HG03139 (cell line): ENCODE measurements at regions not wholly inside any gene's neighbourhood (a gene's known extent, or its start where the extent isn't known, plus 50 kb on each side); places are given as distances from the start of the nearest gene placed in this dataset.

Source experiments
- ATAC-seq: cut with Tn5 transposase; IDR thresholded peaks from one replicate; pipeline ENCODE4 v1.9.1; 2021; ENCODE audit not compliant: unreplicated experiment

DNA sequence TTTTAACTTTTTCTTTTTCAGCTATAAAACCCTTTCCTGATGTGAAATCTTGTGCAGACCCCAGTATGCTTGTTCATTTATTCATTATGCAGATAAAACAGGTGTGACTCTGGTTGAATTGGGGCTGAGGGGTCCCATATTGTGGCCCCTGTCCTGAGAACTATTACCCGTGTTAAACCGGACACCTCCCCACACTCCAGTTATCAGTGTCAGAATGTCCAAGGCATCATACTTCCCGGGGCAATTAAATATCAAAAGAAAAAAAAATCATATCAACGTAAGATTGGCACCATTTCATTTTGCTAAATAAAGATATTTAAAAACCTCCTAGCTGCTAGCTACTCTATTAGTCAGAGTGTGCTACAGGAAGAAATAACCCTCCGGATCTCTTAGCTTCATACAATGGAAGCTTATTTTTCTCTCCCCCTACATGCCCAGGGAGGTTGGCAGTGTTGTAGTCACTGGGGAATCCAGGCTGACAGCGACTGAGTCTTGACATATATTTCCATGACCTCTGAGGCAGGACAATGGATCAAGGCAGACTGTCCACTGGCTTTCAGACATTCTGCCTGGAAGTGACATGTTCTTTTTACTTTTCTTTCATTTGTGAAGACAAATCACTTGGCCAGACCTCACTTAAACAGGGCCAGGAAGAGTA is 170.0 kb downstream of the SEC61B start:
- no peak for ATAC-seq

DNA sequence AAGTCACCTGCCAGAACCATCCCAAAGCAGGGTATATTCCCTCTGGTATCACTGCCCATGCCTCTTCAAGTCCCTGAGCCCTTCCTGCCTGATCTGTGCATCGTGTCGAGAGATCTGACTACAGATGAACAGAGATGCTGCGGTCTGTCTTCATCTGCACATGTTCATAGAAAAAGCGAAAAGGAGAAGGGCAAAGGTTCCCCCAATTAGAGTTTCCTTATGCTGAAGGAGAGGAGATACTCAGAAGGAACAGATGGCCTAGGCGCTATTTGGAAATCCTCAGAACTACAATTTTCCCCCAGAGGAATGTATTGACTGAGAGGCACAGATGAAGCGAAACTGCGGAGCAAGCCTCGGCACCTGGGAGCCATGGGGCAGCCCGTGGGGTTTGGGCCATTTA is 170.9 kb downstream of the SEC61B start:
- no peak for ATAC-seq

DNA sequence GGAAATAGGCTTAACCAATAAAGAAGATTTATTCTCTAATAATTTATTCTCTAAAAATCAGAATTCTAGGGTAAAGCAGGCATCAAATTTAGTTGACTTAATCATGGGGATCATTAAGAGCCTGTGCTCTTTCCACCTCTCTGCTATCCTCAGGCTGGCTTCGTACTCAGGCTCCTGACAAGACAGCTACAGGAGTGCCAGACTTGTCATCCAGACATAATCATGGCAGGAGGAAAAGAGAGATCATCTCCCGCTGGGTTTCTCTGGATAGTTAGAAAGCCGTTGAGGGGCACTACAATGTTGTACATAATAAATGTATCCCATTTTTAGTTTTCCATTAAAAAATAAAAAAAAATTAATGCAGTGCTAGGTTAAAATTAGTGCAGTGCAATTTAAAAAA is 171.9 kb downstream of the SEC61B start:
- no peak for ATAC-seq

DNA sequence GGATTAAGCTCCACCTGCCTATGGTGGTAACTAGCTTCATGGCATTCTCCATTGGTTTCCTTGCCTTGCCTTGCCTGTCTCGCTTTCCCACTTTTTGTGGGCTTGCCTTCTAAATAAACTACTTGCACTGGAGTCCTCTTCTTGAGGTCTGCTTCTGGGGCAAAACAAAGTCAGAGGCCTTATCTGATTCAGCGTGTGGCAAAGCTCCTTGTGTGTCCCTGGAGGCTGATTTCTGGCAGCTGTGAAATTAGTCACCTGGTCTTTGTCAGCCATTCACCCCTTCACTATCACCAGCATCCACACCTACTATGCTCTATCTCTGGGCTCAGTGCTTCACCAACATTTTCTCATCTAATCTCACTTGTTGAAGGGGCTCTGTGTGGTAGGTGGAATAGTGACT is 176.2 kb downstream of the SEC61B start:
- ATAC-seq, result no peak

DNA sequence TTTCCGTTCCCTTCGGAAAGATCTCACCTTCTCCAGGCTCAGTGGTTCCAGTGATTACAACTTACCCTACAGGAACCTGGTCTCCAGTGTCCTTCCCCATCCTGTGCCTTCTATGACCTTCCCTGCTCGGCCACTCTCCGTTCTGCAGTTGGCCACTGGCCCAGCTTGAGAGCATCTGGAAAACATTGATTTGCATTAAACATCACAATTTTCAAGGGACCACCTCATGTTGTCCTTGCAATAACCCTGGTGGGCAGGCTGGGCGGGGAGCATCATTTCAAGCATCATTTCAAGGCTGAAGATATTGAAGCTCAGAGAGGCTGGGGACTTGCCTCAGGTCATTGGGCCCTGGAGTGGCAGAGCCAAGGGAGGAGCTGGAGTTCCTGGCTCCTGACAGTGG is 177.4 kb downstream of the SEC61B start:
- no peak for ATAC-seq

DNA sequence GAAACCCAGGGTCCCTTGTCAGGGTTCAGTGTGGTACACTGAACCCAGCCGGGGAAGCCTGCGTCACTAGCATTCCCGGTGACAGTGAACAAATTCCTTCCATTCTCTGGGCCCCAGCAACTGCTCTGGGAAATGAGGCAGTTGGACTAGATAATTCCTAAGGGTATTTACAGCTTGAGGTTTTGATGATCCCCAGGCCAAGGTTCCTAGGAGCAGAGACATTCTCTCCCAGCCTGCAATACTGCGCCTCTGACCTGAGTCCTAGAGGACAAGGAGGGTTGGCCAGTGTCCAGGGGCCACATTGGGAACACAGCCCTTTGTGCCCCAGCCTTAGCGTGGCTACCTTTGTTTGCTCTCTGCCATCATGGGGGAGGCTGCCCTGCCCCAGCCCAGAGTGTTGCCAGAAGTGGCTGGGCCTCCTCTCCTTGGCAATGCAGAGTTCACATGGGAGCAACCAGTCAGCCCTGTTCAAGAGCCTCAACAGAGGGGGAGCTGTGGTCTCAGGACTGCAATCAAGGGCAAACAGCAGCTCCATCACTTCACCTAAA is 178.2 kb downstream of the SEC61B start:
- no peak for ATAC-seq

DNA sequence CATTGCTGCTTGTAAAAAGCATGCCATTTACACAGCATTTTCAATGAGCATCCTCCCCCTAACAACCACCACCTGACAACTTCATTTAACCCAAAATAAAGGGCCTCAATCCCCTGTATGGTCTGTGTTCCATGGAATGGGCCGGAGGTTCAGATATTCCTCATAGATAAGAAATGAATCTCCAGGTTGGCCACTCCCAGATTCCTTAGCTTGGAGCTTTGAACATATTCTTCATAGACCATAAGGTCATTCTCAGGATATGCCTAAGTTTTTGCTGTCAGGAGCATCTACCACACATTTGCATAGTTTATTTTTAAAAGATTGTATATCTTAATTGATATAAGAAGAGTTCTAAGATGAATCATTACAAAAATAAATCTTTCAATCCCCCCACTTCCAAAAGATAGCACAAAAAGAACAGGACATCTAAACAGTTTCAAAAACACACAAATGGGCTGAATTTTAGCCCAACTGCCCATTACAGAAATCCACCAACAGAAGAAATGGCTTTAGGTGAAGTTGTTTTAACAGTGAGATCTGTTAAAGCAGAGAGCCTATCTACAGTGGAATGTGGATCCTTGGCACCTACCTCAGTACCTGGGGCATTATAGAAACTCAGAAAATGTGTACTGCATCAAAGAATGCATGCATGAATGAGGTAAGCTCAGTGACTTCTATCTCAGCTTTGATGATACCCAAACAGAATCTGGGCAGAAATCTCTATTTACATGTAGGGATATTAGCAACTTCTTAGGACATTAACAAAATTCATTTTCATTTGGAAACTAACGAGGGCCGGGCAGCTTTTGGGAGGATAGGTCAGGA is 179.8 kb downstream of the SEC61B start:
- no peak for ATAC-seq

DNA sequence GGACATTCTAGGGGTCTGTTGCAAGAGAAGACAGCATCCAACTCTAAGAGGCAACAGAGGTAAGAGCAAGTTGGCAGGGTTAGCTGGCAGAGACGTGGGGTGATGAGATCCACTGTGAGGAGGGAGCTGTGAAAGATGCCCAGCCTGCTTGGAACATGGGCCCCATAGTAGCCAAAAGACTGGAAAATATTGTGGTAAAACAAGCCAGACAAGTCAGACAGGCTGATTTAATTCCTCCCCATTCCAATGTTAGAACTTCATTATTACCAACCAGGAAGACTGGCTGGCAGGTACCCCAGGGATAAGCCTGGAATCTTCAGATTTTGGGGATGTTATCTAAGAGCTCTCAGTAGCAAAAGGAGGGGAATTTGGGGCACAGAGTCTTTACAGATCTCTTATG is 181.3 kb downstream of the SEC61B start:
- no peak for ATAC-seq

DNA sequence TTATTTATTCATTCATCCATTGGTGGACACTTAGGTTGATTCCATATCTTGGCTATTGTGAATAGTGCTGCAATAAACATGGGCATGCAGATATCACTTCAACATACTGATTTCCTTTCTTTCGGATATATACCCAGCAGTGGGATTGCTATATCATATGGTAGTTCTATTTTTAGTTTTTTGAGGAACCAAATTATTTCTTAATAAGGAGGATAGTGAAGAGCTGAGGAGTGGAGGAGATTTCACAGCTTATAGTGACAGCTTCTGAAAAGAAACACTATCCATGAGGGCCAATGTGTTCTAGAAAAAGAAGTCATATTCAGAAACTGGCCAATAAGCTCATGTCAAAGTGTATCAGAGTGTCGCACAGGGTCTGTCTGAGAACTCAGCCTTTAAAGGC is 183.3 kb downstream of the SEC61B start:
- no peak for ATAC-seq

DNA sequence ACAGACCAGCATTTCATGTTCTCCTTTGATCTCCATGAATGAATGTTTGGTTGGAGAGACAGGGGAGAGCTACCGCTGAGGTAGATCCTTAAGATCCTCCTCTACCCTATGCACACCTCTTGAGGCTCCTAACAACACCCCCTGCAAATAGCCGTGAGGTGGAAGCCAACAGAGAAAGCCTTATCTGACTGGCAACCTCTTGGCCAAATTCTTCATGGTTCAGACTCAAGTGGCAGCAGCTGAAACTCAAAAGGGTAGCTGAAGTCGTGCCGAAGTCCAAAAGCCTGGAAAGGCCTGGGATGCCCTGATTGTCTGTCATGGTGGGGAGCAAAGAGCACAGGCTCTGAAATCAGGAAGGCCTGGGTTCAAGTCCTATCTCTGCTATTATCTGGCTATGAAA is 184.9 kb downstream of the SEC61B start:
- no peak for ATAC-seq

DNA sequence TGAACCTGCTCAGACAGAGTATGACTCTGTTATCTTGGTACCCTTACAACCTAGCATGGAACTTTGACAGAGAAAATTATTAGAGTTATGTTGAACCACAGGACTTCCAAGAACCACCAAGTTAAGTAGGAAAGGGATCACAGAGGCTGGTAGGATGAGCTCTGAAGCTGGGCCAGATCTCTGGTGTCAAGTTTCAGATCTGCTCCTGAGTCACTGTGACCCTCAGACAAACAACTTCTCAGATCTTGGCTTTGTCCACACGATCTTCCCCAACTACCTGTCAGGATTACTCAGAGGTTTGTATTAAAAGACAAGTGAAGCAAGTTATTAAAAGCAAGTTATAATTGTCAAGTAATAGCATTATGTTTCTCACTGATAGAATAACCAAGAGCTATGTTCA is 189.0 kb downstream of the SEC61B start:
- no peak for ATAC-seq

DNA sequence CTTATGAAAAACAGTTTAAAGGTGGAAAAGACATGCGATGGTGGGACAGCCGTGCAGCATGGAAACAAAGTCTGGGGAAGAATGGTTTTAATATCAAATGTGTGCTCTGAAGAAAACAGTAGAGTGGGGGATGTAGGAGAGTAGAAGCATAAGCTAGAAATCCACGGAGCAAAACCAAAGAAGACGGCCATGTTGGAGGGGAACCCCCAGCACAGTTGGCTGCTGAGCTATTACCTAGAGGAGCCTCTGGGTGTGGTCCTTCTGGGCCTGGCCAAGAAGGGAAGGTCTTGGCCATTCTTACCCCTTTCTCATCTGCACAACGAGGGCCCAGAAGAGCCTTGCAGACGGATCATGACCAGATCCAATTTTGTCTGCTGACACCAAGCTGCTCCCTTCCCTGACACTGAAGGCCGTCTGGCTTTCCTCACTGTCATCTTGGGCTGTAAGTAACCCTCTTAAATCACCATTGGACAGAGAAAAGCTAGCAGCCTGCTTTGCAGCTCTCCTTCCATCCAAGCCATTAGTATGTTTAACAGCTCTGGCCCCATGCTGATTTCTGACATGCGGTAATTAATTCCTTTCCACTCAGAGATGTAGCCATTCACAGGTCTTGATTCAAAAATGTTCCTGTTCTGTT is 189.5 kb downstream of the SEC61B start:
- ATAC-seq, result no peak

DNA sequence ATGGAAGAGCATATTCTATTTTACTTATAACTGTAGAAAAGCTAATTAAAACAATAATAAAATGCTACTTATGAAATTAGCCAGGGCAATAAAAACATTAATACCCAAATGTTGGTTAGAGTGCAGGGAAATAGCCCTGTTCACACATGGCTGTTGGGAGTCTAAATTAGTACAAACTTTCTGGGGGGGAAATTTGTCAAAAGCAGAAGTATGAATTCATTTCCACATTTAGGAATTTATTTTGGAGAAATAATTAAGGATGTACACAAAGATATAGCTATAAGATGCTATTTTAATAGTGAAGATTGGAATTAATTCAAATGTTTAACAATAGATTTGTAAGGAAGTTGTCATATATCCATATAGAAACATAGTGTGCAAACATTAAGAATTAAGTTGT is 190.5 kb downstream of the SEC61B start:
- no peak for ATAC-seq

DNA sequence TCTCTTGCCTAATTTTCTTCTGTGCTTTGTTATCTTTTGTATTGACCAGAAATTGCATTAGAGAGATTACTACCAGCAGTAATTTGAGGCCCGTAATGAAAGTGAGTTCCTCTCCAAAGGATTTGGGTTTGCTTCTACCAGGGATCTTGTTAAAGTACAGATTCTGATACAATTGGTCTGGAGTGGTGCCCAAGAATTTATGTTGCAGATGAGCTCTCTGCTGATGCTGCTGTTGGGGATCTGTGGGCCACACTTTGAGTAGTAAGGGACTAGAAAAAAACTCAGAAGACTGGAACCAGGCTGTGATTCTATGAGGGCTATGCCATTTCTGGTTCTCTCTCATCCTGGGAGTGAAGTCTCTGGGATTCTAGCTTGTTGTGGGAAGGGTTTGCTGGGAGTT is 192.2 kb downstream of the SEC61B start:
- ATAC-seq, result no peak

DNA sequence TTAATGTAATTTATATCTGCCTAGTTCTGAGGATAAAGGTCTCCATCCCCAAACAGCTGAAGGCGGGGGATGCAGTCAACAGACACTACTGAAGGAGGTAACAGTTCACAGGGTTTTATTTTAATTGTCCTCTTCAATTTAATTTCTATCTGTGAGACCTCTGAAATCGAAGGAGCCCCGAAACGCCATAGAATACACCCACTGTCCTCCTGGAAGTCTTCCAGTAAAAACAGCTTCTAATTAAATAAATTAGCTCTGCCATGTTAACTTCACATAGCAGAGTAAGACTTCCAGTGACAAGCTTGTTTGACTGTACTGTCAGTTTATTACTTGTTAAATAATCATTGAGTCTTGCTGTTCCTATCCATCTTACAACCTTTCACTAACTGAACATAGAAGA is 193.5 kb downstream of the SEC61B start:
- no peak for ATAC-seq

DNA sequence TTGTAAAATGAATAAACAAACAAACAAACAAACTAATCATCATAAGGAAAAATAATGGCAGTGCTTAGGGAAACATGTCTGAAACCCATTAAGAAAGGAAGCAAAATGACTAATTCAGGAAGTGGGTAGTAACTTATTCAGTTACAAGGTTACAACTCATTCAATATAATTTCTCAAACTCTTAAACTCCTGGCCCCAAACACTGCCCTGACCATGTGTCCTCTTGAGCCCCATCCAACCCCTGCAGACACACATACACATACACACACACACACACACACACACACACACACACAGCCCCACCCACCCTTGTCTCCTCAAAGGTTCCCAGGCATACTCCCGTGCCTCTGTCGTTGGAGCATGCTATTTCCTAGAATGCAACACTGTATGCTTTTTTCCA is 193.9 kb downstream of the SEC61B start:
- peak; percentile 67 for ATAC-seq

DNA sequence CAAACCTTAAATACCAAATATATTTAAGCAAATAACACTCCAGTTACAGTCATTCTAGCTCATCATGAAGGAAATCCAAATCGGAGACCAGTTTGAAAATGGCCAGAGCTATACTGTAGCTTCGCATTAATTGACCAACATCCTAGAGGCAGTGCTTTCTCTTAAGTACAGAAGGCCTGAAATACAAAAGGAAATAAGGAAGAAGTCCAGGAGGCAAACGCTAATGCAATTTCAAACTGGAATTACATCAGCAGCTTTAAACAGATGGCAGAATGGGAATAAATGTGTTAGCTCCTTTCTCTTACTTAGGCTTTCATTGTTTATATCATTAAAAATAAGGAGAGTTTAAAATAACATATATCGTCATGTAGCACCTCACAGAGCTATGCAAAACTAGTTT is 197.0 kb downstream of the SEC61B start:
- ATAC-seq, result no peak

DNA sequence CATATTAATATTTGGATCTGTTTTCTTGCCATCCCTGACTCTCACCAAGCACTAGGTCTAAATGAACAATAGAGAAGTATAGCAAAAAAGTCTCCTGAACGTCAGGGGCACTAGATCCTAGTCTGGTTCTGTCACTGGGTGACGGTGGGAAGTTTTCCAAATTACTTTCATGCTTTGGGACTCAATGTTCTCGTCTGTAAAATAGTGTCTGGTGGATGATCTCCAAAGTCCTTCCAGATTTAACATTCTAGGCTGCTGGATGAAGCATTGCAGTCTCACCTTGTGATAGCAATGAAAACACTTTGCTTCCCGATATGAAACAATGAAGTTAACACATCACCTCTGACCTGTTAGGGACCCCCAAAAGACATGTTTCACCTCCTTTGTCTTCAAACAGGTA is 199.3 kb downstream of the SEC61B start:
- ATAC-seq, result no peak

DNA sequence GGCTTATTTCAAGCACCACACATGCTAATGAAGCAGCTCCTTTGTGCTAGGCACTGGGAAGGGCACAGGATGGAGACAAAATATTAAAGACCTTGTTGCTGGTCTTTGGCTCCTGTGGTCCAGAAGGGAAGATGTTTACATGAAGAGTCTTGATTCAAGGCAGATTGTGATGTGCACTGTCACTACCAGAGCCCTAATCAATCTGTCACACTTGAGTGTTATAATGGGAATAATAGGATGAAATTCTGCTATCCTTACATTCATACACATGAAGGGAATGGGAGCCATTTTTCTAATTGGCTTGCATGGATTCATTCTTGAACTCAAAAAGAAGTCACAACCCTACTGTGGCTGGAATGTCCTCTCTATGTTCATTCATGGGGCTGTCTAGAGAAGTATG is 203.0 kb downstream of the SEC61B start:
- ATAC-seq, result no peak

DNA sequence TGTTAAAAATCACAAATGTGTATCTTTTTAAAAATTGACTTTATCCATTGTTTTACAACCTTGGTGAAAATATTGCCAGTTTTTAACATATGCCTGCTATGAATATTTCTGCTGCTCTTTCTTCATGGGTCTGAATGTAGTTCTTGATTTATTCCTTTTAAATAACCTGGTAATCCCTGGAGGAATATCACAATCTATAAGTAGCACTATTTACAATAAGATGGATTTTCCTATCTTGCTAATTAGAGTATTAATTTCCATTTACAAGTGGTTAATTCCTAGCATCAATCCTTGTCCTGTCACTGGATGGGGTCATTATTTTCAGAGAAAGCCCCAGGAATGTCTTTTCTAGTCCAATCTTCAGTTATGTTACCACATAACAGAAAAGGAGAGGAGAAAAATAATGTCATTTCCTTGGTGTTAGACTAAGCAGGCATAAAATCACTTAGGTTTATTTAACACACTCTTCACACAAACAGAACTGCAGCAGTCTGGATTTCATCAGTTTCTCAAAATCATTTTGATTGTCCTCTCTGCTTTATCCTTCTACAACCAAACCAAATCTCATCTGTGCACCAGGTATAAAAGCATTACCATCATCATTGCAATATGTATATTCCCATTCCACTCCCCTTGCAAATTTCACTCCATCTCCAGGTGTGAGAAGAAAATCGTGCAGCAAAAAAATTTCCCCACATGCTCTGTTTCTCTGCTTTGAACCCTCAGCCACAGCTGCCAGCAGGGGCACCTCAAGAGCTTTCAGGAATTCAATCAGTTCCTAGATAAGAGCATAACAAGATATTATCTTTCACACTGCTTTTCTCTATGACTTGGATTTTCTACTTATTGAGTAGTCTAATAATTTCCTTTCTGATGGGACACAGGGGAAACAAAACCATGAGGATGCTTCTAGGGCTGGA is 204.1 kb downstream of the SEC61B start:
- ATAC-seq, result no peak

DNA sequence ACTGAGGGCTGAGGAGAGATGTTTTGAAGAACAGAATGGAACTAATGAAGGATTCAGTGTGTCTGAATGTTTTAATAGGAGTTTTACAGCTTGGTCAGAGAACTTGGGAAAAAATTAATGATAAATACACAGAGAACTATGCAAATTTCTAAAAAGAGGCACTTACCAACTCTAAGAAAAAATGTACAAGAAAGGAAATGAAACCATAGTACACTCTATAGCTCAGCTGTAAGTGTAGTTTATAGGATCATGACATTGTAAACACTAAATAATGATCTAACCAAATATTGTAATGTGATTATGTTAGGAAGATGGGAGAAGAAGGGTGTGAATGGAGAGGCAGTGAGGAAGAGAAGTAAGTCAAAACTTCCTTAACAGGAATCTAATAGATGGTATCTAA is 205.2 kb downstream of the SEC61B start:
- ATAC-seq, result no peak
